Esophagus (tissue), 2 donors: ENCODE measurements at regions not wholly inside any gene's neighbourhood (a gene's known extent, or its start where the extent isn't known, plus 50 kb on each side); places are given as distances from the start of the nearest gene placed in this dataset.
"Not testable (repeated sequence)": the region's sequence is repeated elsewhere in the genome, so short reads cannot be mapped to it uniquely, and the experiment has no call there.

Experiments
- H3K27ac ChIP-seq, 2 donors: one replicate each; pipeline ENCODE4 v1.5.1; 2013; ENCODE audit warnings: low read depth in 2 of 2, mild to moderate bottlenecking in 2 of 2, inconsistent platforms in 1 of 2, low read length in 1 of 2, moderate library complexity in 1 of 2
- H3K27me3 ChIP-seq, 2 donors: one replicate each; pipeline ENCODE4 v1.6.1; 2013; ENCODE audit warnings: low read length in 2 of 2, control low read depth in 1 of 2, mild to moderate bottlenecking in 1 of 2; ENCODE audit not compliant: insufficient read depth in 2 of 2, control insufficient read depth in 1 of 2
- H3K36me3 ChIP-seq, 2 donors: one replicate each; pipeline ENCODE4 v1.6.1; 2013; ENCODE audit warnings: low read length in 1 of 2; ENCODE audit not compliant: control insufficient read depth in 2 of 2, insufficient read depth in 2 of 2
- H3K4me1 ChIP-seq, 2 donors: one replicate each; pipeline ENCODE4 v1.6.1; 2013; ENCODE audit warnings: low read length in 1 of 2; ENCODE audit not compliant: control insufficient read depth in 2 of 2, insufficient read depth in 2 of 2
- H3K4me3 ChIP-seq, 2 donors: one replicate each; pipeline ENCODE4 v1.5.1; 2013; ENCODE audit warnings: low read length in 2 of 2, mild to moderate bottlenecking in 2 of 2, low read depth in 1 of 2, moderate library complexity in 1 of 2
- H3K9me3 ChIP-seq, 2 donors: one replicate each; pipeline ENCODE4 v1.6.1; 2013; ENCODE audit warnings: mild to moderate bottlenecking in 2 of 2, low read depth in 1 of 2, low read length in 1 of 2, moderate library complexity in 1 of 2; ENCODE audit not compliant: control insufficient read depth in 2 of 2, insufficient read depth in 1 of 2
- WGBS, 2 donors: extraction: QIAGEN DNeasy Blood & Tissue Kit; methylation state at CpG; one replicate each; pipeline ENCODE4 v1.1.7; 2013; 5-methylcytosine and 5-hydroxymethylcytosine counted together
- donor health status: healthy with polysubstance abuse.
- donor health status: Bipolar disorder and iron deficiency.

- Histone ChIP-seq H3K27ac (no peak overlapping the region), H3K4me1 (no peaks in the 10 kb centered on the region), H3K4me3 (no peak overlapping the region), H3K27me3 (no peaks in the 10 kb centered on the region), H3K36me3 (no peaks in the 10 kb centered on the region), H3K9me3 (no peaks in the 10 kb centered on the region)
- WGBS, 2 donors = 53 to 64% methylated on average over 2 of the region's 2 CpGs
Measured at GRCh38 chr12:13924286-13924685, 57.1 kb downstream of the GRIN2B start.

DNA sequence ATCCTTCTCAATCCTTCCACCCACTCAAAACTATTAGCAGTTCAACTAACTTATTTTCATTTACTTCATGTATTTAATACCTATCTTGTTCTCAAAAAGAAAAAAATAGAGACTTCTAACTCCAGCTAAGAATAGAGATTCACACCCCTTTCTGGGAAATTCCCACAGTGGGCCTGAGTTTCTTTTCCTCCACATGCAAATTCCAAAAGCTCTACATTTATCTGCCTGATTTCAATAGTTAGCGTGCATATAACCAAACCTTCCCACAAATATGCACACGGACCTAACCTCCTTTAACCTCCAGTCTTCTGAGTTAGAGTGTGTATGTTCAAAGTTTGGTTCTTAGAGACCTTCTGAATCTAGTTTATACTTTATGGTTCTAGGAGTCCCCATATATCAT lies 62.5 kb downstream of the GRIN2B start:
- H3K27me3 ChIP-seq = no peaks in the 10 kb centered on the region
- H3K36me3 ChIP-seq = no peaks in the 10 kb centered on the region
- no peaks in the 10 kb centered on the region for H3K4me1 ChIP-seq
- H3K4me3 ChIP-seq = no peak overlapping the region
- no peak overlapping the region for H3K27ac ChIP-seq
- H3K9me3 ChIP-seq = no peaks in the 10 kb centered on the region
- 32 to 38% methylated on average over 2 of the region's 2 CpGs for WGBS, 2 donors

GRCh38 chr12:13915096-13915495 lies 66.3 kb downstream of the GRIN2B start:
- Histone ChIP-seq H3K27me3 (no peaks in the 10 kb centered on the region), H3K4me1 (no peaks in the 10 kb centered on the region), H3K27ac (no peak overlapping the region), H3K4me3 (no peak overlapping the region), H3K9me3 (no peaks in the 10 kb centered on the region), H3K36me3 (no peaks in the 10 kb centered on the region)
- WGBS, 2 donors = 64 to 67% methylated on average over 5 of the region's 5 CpGs

DNA sequence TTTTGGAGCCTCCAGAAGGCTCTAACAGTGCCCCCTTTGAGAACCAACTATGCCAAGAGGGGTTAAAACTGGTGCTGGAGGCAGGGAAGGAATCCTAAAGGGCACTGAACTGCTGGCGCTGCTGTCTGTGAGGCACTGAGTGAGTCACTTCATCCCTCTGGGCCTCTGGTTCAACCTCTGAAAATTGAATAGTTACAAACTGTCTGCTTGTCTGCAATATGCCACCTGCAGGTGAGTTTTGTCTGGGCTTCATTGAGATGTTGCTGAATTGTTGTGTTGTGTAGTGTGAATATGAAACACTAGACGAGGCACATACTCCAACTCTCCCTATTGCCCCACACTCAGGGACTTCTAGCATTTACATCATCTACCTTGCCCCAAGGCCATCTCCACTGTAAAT lies 68.0 kb downstream of the GRIN2B start:
- no peaks in the 10 kb centered on the region for H3K36me3 ChIP-seq
- no peak overlapping the region for H3K27ac ChIP-seq
- H3K4me3 ChIP-seq = no peak overlapping the region
- no peaks in the 10 kb centered on the region for H3K4me1 ChIP-seq
- H3K9me3 ChIP-seq = no peaks in the 10 kb centered on the region
- H3K27me3 ChIP-seq = no peaks in the 10 kb centered on the region
- WGBS, 2 donors = 69 to 83% methylated on average over 2 of the region's 2 CpGs

GRCh38 chr12:13911756-13912554 lies 69.4 kb downstream of the GRIN2B start:
- H3K4me3 ChIP-seq = no peak overlapping the region
- 77 to 82% methylated on average over 18 of the region's 18 CpGs for WGBS, 2 donors
- H3K27me3 ChIP-seq = no peaks in the 10 kb centered on the region
- no peak overlapping the region for H3K27ac ChIP-seq
- no peaks in the 10 kb centered on the region for H3K36me3 ChIP-seq
- no peaks in the 10 kb centered on the region for H3K9me3 ChIP-seq
- no peaks in the 10 kb centered on the region for H3K4me1 ChIP-seq

DNA sequence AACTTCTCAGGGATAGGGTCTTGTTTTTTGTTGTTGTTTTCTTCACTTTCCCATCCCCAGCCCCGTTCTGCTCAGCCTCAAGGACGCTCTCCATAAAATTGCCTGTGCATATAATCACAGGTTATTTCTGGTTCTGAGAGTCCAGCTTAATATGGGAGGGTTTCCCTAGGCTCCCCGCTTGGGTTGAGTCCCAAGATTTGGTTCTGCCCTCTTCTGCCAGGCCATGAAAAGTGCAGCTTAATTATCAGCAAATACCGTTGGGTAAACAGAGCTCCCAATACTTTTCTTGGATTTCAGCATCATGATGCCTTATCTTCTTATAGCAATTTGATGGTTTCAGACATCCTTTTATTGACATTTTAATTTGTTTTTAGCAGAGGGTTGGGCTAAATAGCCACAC lies 75.6 kb downstream of the GRIN2B start:
- H3K9me3 ChIP-seq = no peaks in the 10 kb centered on the region
- H3K27ac ChIP-seq = no peak overlapping the region
- no peaks in the 10 kb centered on the region for H3K27me3 ChIP-seq
- 80 to 82% methylated on average over 4 of the region's 4 CpGs for WGBS, 2 donors
- H3K4me1 ChIP-seq = no peaks in the 10 kb centered on the region
- H3K4me3 ChIP-seq = no peak overlapping the region
- H3K36me3 ChIP-seq = no peaks in the 10 kb centered on the region

DNA sequence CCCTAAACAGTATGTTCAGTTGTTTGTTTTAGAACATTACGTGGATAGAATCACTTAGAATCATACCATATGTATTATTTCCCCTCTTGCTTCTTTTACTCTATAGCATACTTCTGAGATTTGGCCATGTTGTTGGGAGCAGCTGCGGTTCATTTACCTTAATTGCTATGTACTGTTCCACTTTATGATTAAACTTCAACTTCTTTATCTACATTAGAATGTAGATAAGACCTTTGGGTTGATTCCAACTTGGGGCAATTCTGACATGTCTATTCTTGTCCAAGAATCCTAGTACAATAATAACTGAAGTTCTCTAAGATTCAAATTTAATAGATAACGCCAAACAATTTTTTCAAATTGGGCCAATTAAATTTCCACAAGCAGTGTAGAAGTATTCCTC lies 80.7 kb downstream of the GRIN2B start:
- no peak overlapping the region for H3K4me3 ChIP-seq
- H3K9me3 ChIP-seq = no peaks in the 10 kb centered on the region
- no peaks in the 10 kb centered on the region for H3K27me3 ChIP-seq
- no peak overlapping the region for H3K27ac ChIP-seq
- 59 to 68% methylated on average over 3 of the region's 3 CpGs for WGBS, 2 donors
- H3K4me1 ChIP-seq = no peaks in the 10 kb centered on the region
- H3K36me3 ChIP-seq = no peaks in the 10 kb centered on the region

DNA sequence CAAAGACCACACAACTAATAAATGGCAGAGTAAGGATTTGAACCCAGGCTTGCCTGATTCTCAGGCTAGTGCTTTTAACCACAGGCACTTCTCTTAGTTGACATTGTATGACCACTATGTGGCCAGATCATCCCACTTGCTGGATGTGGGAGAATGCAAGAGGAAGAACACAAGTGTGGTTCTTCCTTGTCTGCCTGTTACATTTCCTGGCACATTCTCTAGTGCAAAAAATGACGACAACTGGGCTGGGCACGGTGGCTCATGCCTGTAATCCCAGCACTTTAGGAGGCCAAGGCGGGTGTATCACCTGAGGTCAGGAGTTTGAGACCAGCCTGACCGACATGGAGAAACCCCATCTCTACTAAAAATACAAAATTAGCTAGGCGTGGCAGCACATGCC lies 83.0 kb downstream of the GRIN2B start:
- H3K27ac ChIP-seq, H3K36me3 ChIP-seq, H3K27me3 ChIP-seq, H3K4me3 ChIP-seq, H3K4me1 ChIP-seq, H3K9me3 ChIP-seq: not testable (repeated sequence)
- WGBS, 2 donors = 76 to 78% methylated on average over 5 of the region's 5 CpGs

DNA sequence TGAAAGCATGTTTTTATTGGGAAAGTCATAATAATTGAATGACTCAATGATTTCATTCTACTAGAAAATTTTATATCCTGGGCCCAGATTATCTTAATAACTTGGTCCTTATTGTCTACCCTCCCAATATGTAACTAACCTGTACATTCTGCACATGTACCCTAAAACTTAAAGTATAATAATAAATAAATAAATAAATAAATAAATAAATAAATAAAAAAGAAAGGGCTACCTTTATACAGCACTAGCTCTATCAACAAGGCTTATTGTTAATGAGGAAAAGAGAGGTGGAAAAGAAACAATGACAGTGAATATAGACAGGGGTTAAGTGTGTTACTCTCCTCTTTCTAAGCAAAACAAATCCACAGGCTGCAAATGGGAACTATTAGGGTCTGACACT lies 83.6 kb downstream of the GRIN2B start:
- Histone ChIP-seq H3K9me3 (no peaks in the 10 kb centered on the region), H3K27me3 (no peaks in the 10 kb centered on the region), H3K4me3 (no peak overlapping the region), H3K27ac (no peak overlapping the region), H3K36me3 (no peaks in the 10 kb centered on the region), H3K4me1 (no peaks in the 10 kb centered on the region)

DNA sequence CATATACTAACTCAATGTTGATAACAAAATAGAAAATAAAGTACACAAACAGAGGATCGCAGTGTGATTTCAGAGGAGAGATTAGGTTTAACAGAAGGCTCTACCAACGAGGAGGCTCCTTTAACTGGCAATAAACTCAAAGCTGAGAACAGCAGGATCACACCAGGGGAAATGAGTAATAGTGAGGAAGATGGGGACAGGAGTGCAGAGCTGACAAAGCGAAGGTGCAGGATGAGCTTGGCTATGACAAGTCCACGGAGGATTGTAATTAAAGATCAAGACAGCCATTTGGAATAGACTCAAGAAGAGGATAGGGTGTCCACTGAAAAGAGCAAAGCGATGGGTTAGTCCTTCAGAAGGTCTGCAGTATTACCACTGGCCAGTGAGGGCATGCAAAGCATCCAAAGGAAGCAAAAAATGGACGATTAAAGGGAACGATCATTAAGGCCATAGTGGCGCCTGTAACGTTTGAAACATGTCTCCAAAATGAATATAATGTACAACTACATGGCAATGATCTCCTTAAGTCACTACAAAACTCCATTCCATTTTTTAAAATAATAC lies 85.3 kb downstream of the GRIN2B start:
- H3K4me1 ChIP-seq = no peaks in the 10 kb centered on the region
- H3K27ac ChIP-seq = no peak overlapping the region
- no peak overlapping the region for H3K4me3 ChIP-seq
- H3K27me3 ChIP-seq = no peaks in the 10 kb centered on the region
- 71 to 74% methylated on average over 9 of the region's 9 CpGs for WGBS, 2 donors
- H3K9me3 ChIP-seq = no peaks in the 10 kb centered on the region
- H3K36me3 ChIP-seq = no peaks in the 10 kb centered on the region
